Stimulated activated CD4-positive, alpha-beta T cell treated with anti-CD3 and anti-CD28 coated beads, Interleukin-1b, Interleukin-23, amount 100 ng/mL, for 1 hour (primary cell): ENCODE measurements at regions not wholly inside any gene's neighbourhood (a gene's known extent, or its start where the extent isn't known, plus 50 kb on each side); places are given as distances from the start of the nearest gene placed in this dataset.

Experiments used
- DNase-seq, 2 donors: peaks; one replicate each; pipeline ENCODE4 v3.0.0-alpha.2; 2020; ENCODE audit warnings: low read depth in 2 of 2

DNA sequence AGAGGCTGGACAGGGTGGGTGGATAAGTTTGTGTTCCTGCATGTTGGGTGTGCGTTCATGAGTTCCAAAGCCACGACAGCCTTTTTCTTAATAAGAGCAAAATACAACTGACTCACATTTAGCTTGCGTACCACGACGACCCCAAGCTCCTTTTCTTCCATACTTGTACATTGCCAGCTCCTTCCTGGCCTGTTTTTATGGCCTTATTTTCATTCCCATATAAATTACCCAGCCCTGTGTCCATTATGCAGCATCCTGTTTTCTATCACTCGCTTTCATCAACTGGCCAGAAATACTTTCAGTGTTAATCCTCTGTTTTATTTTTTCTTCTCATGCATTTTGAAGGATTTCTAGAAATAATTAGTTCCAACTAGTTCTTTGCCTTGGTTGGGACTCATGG is 499.1 kb downstream of the FOXO1 start:
- no peak for DNase-seq

DNA sequence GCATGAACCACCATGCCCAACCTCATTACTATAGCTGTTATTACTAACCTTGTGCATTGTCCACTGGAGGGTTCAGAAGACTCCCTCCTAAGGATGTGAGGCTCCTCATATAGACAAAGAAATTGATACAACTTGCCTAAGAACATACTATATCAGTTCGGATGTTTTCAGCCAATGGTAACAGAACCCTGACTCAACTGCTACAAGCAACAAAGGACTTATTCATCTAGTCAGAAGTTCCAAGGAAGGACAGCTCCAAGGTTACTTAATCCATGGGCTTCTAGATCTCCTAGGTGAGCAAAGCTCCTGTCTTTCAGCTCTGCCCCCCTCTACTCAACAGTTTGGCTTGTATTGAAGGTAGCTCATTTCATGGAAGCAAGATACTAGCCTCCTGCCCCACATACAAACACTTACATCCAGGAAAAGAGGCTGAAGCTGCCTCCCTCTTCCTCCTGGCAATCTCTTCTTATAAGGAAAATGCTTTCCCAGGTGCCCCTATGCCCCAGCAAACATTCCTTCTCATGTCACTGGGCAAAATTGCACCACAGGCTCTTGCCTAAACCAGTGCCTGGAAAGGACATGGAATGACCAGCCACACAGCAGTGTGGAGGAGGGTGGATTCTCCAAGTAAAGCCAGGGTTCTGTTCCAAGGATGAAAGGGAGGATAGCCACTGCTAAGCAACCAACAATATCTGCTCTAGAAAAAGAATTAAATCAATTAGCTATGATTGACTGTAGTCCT is 497.8 kb downstream of the FOXO1 start:
- DNase-seq, result no peak

DNA sequence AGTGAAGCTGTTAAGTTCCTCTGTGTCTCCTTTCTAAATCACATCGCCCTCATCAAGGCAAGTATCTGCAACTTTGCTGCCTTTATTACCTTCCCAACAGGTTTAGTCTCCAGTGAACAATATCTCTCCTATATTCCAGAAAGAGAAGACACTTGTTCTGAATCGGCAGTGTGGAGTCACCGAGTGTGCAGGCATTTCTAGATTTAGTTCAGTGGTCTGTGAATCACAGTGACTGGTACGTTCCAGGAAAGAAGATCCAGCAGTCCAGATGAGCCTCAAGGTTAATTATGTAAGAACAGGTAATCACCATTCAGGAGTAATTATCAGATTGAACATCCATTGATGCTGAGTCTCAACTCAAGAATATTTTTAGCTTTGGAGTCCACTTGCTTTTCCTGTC is 497.0 kb downstream of the FOXO1 start:
- no peak for DNase-seq

DNA sequence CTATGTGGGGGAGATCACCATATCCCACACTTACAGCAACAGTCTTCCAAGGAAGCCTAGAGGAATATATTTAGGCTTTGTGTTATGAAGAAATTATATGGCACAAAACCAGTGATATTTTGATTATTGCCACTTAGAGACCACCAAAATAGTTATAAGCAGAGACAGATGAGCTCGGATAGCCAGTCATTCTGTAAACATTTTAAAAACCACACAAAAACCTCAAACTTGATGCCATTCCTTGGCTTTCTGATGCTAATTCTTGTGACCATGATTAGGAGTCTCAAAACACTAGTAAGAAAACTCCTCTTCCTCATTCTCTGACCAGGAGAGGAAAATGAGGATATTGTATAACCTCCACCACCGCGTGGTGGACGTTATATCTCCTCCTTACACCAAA is 496.4 kb downstream of the FOXO1 start:
- no peak for DNase-seq

DNA sequence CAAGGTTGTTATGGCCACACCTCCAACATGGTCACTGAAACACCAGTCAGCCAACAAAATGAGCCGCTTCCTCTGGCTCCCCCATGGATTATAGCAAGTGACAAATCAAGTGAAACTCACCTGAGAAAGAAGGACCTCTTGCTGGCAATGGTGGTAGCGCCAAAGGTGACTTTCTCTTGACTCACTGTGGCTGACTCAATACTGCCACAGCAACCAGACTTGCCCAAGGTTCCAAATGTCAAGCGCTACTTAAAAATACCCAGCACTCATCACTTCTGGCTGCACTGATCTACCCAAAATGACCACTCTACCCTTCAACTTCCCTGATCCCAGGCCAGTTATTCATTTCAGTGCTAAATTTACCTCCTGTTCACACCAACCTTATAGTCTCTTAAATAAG is 495.5 kb downstream of the FOXO1 start:
- DNase-seq, result no peak

DNA sequence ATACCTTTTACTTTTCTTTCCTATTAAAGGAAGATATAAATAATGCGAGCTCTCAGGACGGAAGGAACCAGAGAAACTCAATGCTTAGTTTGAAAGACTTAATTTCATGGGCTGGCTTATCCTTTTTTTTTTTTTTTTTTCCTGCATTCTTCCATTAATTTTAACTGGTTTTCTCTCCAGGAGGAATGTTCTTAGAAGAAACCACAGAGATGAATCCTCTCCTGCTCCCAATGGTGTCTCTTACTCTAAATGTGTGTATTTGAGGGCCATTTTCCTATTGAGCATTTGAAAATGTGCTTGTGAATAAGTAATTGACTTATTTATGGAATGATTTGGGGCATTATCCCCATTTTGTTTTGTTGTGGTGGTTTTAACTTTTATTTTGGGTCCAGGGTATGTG is 494.9 kb downstream of the FOXO1 start:
- no peak for DNase-seq

DNA sequence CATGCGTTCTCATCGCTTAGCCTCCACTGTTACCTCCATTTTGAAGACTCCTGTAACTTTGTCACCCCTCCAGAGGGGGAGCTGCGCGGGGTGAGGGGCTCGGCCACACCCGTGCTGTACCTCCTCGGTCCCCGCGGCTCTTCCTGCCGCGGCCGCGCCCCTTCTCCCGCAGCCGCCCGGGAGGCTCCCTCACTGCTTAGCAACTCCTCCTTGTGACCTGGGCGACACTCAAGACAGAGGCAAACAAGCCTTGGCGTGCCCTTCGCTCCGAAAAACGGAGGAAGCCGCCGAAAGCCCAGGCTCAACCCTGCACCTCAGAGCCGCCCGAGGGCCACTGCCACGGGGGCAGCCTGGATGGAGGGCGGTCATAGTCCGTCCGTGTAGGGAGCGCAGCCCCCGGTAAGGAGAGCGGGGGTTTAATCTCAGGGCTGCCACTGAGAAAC is 494.3 kb downstream of the FOXO1 start:
- no peak for DNase-seq

DNA sequence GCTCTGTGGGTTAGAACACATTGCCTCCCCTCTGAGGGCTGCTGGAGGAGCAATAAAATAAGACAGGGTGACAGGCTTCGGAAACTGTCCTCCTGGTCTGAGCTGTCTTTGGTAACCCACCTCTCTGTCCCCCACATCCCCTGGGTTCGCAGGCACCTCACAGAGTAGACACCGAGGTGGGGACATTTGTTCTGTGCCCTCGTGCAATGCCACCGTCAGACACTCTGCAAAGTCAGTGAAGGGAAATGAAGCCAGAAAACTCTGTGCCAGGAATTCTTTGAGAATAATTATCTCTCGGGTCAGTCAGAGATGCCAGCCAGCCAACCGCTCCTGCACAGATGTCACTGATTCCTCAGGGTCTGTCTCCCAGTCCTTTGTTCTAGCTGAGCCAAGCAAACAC is 493.6 kb downstream of the FOXO1 start:
- DNase-seq, result no peak

DNA sequence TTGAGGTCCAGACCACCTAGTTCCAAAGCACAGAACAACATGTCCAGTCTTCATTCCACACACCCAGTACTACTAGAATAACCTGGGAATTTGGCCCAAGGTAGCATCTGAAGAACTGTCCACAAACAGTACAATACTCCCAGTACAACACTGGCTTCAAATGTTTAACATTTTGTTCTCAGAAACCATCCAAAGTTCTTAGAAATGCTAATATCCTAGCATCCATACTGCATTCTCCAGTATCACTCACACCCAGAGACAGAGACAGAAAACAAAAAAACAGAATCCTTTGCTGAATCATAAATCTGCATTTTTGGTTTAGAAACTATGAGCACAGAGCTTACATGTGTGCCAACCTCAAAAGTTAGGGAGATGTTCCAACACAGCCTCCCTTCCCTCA is 490.8 kb downstream of the FOXO1 start:
- no peak for DNase-seq

DNA sequence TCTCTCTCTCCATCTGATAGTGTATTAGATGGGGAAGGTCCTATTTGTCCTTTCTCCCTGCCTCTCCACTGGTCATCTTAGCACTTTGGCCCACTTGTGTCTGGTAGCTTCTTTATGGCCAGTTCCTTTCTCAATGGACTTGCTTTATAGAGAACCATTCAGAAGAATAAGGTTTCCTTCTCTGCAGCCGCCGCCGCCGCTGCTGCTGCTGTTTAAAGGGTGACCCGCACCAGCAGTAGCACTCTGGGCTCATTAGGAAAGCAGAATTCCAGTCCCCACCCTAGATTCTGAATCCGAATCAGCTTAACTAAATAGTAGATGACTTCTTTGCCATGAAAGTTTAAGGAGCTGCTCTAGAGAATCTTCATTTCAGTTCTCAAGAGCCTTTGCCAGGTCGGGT is 490.2 kb downstream of the FOXO1 start:
- no peak for DNase-seq

DNA sequence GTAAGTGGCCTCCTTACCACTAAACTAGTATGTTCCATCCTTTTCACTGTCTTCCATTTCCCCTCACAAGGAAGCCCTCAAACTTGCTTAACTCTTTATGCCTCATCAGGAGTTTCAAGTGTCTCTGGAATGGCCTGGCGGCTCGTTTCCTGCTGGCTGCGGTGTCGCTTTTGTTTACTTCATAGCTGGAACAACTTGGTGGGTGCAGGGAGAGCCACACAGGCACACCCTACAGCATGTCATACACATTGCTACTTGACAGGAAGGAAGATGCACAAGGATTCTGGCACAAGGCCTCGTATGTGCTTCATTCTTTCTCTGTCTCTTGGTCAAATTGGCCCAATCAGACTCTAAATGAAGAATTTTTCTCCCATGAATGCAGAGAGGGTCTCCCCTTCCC is 488.3 kb downstream of the FOXO1 start:
- no peak for DNase-seq

DNA sequence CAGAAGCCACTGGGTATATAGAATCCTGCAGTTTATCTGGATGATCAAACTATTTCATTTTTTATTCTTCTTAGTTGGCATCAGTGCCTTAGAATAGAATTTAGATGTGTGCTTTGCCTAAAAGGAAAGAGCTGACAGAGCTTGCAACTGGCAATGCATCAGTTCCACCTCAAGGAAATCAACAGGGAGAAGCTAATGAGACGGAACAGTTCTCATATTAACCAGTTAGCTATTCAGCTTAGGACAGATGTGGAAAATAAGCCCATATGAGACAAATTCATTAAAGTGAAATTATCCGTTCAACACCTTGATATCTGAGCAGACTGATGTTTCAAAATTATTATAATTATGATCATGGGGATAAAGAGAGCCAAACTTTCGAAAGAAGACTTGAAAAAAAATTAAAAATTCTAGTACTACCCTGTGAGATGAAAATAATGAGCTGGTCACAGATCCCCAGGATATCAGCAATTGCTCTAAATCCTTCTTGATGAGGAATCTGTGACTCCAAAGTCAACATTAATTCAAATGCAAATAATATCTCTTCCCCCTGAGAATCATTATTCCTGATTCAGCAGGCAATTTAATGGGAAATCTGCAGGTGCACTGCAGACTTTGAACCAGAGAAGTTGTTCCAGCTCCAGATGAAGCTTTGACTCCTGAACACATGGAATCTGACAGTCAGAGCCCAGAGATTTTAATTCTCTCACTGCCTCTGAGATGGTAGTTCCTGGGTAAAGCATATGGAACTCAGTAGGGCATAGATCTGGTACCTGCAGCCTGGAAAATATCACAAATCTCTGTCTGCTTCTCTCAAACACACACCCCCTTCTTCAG is 486.8 kb downstream of the FOXO1 start:
- no peak for DNase-seq

DNA sequence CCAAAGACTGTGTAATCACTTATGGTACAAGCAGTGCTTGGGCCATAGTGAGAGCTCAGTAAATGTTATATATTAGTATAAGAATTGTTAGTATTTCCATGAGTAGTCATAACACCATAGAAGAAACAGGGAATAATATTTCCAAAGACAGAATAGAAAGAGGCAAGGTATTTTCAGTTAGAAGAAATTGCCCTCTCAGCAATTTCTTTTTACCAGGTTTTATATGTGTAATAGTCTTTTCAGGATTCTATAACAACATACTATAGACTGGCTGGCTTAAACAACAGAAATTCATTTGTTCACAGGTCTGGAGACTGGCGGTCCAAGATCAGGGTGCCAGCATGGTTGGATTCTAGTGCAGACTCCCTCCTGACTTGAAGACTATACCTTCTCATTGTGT is 485.7 kb downstream of the FOXO1 start:
- no peak for DNase-seq

DNA sequence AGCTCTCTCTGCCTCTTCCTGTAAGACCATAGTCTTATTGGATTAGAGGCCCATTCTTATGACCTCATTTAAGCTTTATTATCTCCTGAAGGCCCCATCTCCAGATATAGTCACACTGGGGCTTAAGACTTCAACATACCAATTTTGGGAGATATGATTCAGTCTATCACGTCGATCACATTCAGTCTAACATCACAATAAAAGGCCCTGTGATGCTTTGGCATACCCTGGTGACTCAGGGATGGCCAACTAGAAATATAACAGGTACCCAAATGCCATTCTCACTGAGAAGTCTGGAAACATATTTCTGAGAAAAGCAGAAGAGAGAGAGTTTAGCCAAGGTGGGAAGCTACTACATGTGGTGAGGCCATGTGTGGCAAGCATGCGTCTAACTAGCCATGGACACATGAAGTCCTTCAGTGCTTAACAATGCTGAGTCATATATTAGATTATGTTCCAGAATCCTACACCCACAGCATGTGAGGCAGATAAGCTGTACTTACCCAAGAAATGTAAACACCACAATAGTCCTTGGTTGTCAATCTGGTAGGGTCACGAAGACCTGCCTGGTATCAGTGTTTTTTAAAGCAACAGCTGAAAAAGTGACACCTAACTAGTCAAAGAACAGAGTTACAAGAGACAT is 485.1 kb downstream of the FOXO1 start:
- DNase-seq, result no peak

DNA sequence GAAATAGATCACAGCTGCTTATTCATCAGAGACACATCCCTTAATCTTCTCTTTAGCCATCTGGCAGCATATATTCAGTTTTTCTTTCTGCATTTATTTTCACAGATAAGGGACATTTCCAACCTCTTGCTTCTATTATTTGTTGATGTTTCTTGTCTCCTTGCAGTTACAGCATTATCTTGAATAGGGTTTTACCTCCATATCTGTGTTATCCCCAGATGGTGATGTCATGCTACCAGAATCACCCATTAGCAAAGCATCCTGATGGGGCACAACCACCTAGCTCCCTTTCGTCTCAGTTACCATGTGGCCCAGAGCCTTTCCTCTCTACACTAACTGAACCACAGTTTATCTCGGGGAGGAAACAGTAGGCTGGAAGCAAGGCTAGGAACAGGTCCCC is 483.9 kb downstream of the FOXO1 start:
- DNase-seq, result no peak

DNA sequence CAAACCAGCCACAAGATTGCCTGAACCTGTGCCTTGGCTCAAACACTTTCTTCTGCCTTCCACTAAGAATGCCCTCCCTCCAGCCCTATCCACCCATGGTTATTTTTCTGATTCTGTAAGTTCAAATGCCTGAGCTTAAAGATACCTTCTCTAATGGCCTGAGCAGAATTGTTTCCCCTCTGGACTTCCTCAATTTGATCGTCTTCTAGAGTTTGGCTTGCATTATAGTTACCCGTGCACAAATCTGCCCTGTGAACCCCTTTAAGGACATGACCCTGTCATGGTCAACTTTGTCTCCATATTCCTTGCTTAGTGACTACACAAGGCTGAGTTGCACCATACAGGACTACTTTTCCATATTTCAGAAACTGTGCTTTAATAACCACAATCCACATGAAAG is 481.0 kb downstream of the FOXO1 start:
- no peak for DNase-seq

DNA sequence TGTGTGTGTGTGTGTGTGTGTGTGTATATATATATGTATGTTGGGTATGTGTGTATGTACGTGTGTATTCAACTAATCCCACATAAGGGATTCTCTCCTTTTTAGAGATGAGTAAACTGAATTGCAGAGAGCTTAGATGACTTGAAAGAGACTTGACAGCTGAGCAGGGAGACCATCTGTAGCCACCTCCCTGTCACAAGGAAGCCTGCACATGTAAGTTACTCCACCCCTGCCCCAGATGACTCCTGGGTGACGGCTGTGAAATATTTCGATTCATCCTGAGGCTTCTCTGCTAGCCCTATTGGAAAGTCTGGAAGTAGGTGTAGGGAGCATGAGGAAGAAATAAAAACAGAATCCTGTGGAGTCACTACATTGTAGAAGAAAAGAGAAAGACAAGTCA is 480.4 kb downstream of the FOXO1 start:
- no peak for DNase-seq

DNA sequence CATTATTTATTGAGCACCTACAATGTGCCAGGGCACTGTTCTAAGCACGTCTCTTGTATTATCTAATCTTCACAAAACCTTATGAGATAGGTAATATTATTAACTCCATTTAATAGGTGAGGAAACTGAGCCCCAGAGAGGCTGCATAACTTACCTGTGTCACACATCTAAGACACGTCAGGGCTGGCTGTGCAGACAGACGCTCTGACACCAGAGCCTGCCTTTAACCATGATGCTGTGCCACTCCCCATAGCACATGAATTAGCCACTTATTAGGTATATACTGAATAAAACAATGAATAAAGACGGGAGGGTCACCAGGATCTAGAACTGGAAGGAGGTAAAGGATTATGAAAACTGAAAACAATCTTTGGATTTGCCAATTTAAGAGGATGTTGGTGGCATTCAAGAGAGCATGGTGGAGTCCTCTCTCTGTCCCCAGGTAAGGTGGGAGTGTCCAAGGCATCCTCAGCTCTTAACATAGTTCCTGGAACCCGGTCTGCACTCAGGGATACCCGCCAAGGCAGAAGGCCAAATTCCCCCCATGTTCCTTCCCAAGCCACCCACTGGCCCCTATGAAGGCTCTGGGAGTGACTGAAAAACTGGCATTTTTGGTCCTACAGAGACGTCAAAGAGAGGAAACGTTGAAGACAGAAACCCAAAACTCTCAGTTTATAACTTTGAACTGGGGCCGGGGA is 479.7 kb downstream of the FOXO1 start:
- no peak for DNase-seq

DNA sequence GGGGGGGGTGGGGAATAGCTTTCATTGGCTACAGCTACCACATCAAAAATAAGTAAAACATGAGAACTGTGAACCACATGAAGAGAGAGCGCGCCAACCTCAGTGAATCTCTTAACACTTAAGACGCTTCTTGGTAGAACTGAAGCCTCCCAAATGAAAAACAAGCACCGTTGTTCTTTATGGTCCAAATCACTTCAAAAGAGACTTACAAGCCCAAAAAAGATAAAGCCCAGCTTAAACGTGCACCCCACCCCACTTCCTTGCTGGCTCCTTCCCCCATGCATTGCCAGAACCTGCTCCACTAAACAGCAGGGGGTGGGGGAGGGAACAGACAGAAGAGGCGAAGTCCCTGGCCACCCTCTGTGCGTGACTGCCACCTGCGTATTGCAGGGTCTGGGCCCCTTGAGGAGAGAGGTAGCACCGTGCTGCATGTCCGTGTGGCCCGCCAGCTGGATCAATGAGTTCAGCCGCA is 479.1 kb downstream of the FOXO1 start:
- peak in 1 of 2 donors; percentile 31 for DNase-seq

DNA sequence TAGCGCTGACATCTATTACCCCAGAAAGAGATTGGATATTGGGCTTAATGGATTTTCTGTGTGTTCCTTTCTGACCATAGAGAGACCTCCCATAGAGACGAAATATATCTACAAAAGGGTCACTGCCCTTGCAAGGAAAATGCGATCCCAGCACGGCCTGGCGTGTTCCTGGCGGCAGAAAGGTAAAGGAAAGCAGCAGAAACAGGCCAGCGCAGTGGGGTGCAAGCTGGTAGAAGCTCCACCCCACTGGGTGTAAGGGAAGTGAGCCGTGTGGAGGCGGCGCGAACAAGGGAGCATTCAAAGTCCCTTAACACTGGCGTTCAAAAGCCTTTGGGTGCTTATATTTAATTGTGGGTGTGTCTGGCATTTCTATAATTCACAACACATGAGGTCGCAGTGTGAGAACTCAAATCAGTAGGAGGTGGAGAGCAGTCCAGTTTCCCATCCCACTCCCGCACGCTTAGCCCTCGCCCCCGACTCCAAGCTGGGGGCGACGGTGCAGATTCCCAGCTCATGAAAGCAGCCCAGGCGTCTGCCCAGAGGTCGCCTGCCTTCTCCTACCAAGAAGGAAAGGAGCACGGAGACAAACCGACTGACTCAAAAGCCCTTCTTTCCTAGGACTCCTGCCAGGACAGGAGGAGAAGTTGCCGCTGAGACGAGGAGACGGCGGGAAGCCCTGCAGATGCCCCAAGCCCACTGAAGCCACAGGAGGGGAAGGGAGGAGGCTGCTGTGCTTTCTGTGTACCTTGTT is 478.4 kb downstream of the FOXO1 start:
- peak in 1 of 2 donors; percentile 13 for DNase-seq

DNA sequence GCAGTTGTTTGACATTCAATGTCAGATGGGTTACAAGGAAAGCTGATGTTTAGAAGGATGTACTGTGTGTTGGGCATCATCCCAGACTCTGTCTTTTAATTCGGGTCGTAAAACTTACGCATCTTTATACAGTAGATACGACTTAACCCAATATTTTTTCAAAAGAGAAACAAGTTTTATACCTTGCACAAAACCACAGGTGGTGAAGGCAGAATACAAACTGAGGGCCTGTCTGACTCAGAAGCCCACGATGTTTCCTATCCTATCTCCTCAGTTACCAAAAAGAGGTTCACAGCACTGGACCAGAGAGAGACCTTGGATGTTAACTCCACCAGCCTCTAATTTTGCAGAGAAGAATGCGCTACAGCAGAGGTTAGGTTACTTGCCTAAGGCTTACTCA is 477.0 kb downstream of the FOXO1 start:
- no peak for DNase-seq
